ENCODE measurements at regions not wholly inside any gene's neighbourhood (a gene's known extent, or its start where the extent isn't known, plus 50 kb on each side); places are given as distances from the start of the nearest gene placed in this dataset.

GRCh38 chr2:103809941-103810441 is 1043.9 kb upstream of the POU3F3 start:
- Histone ChIP-seq H3K27ac (ENCODE audit: low read depth, low read length) (no peak overlapping the region), H3K4me1 (ENCODE audit: insufficient read depth, low read length) (peaks cover 25% of the 10 kb centered on the region), H3K9ac (ENCODE audit: low read depth, low read length) (no peak overlapping the region), H3K4me3 (ENCODE audit: low read length) (no peak overlapping the region), H3K36me3 (ENCODE audit: insufficient read depth, low read length) (no peaks in the 10 kb centered on the region), H3K27me3 (ENCODE audit: insufficient read depth, low read length) (no peaks in the 10 kb centered on the region), H3K9me3 (ENCODE audit: insufficient read depth, low read depth, low read length) (no peaks in the 10 kb centered on the region)
- WGBS = 84% methylated on average over 7 of the region's 7 CpGs

GRCh38 chr2:103810875-103811274 is 1043.0 kb upstream of the POU3F3 start:
- no peak overlapping the region for H3K9ac ChIP-seq (ENCODE audit: low read depth, low read length)
- H3K4me1 ChIP-seq (ENCODE audit: insufficient read depth, low read length) = peaks cover 25% of the 10 kb centered on the region
- no peak overlapping the region for H3K27ac ChIP-seq (ENCODE audit: low read depth, low read length)
- H3K36me3 ChIP-seq (ENCODE audit: insufficient read depth, low read length) = no peaks in the 10 kb centered on the region
- no peak overlapping the region for H3K4me3 ChIP-seq (ENCODE audit: low read length)
- no peaks in the 10 kb centered on the region for H3K27me3 ChIP-seq (ENCODE audit: insufficient read depth, low read length)
- no peaks in the 10 kb centered on the region for H3K9me3 ChIP-seq (ENCODE audit: insufficient read depth, low read depth, low read length)
- 68% methylated on average over 2 of the region's 2 CpGs for WGBS

GRCh38 chr2:103814016-103814415 is 1039.9 kb upstream of the POU3F3 start:
- Histone ChIP-seq H3K4me3 (ENCODE audit: low read length) (no peak overlapping the region), H3K27ac (ENCODE audit: low read depth, low read length) (no peak overlapping the region), H3K4me1 (ENCODE audit: insufficient read depth, low read length) (peaks cover 43% of the 10 kb centered on the region), H3K9ac (ENCODE audit: low read depth, low read length) (no peak overlapping the region), H3K36me3 (ENCODE audit: insufficient read depth, low read length) (no peaks in the 10 kb centered on the region), H3K9me3 (ENCODE audit: insufficient read depth, low read depth, low read length) (no peaks in the 10 kb centered on the region), H3K27me3 (ENCODE audit: insufficient read depth, low read length) (no peaks in the 10 kb centered on the region)
- 100% methylated on average over 2 of the region's 3 CpGs for WGBS

GRCh38 chr2:103815731-103816130 is 1038.2 kb upstream of the POU3F3 start:
- Histone ChIP-seq H3K9me3 (ENCODE audit: insufficient read depth, low read depth, low read length) (no peaks in the 10 kb centered on the region), H3K36me3 (ENCODE audit: insufficient read depth, low read length) (no peaks in the 10 kb centered on the region), H3K27ac (ENCODE audit: low read depth, low read length) (no peak overlapping the region), H3K4me3 (ENCODE audit: low read length) (no peak overlapping the region), H3K9ac (ENCODE audit: low read depth, low read length) (no peak overlapping the region), H3K27me3 (ENCODE audit: insufficient read depth, low read length) (no peaks in the 10 kb centered on the region), H3K4me1 (ENCODE audit: insufficient read depth, low read length) (peaks cover 29% of the 10 kb centered on the region)
- WGBS = no CpG with 5 or more reads among the region's 1 CpG

- Histone ChIP-seq H3K27me3 (ENCODE audit: insufficient read depth, low read length) (no peaks in the 10 kb centered on the region), H3K9ac (ENCODE audit: low read depth, low read length) (no peak overlapping the region), H3K27ac (ENCODE audit: low read depth, low read length) (peak overlapping the region; percentile 64; the same call in 1 of the 2 replicates), H3K4me3 (ENCODE audit: low read length) (no peak overlapping the region), H3K9me3 (ENCODE audit: insufficient read depth, low read depth, low read length) (no peaks in the 10 kb centered on the region), H3K36me3 (ENCODE audit: insufficient read depth, low read length) (no peaks in the 10 kb centered on the region), H3K4me1 (ENCODE audit: insufficient read depth, low read length) (peaks cover 22% of the 10 kb centered on the region)
- 95% methylated on average over 3 of the region's 3 CpGs for WGBS
Observed at GRCh38 chr2:103817746-103818145, 1036.2 kb upstream of the POU3F3 start.

- H3K27me3 ChIP-seq (ENCODE audit: insufficient read depth, low read length) = no peaks in the 10 kb centered on the region
- H3K9ac ChIP-seq (ENCODE audit: low read depth, low read length) = no peak overlapping the region
- no peaks in the 10 kb centered on the region for H3K9me3 ChIP-seq (ENCODE audit: insufficient read depth, low read depth, low read length)
- H3K27ac ChIP-seq (ENCODE audit: low read depth, low read length) = peak overlapping the region; percentile 64; the same call in 1 of the 2 replicates
- H3K36me3 ChIP-seq (ENCODE audit: insufficient read depth, low read length) = no peaks in the 10 kb centered on the region
- no peak overlapping the region for H3K4me3 ChIP-seq (ENCODE audit: low read length)
- peaks cover 25% of the 10 kb centered on the region for H3K4me1 ChIP-seq (ENCODE audit: insufficient read depth, low read length)
- 13% methylated on average over 2 of the region's 2 CpGs for WGBS
Observed at GRCh38 chr2:103818176-103818575, 1035.7 kb upstream of the POU3F3 start.

- no peaks in the 10 kb centered on the region for H3K36me3 ChIP-seq (ENCODE audit: insufficient read depth, low read length)
Observed at GRCh38 chr2:103819599-103819998, 1034.3 kb upstream of the POU3F3 start.

GRCh38 chr2:103823847-103824246 is 1030.1 kb upstream of the POU3F3 start:
- Histone ChIP-seq H3K9ac (ENCODE audit: low read depth, low read length) (no peak overlapping the region), H3K36me3 (ENCODE audit: insufficient read depth, low read length) (no peaks in the 10 kb centered on the region), H3K27ac (ENCODE audit: low read depth, low read length) (no peak overlapping the region), H3K27me3 (ENCODE audit: insufficient read depth, low read length) (no peaks in the 10 kb centered on the region), H3K4me1 (ENCODE audit: insufficient read depth, low read length) (peaks cover 11% of the 10 kb centered on the region; the same call in 1 of the 2 replicates), H3K4me3 (ENCODE audit: low read length) (no peak overlapping the region), H3K9me3 (ENCODE audit: insufficient read depth, low read depth, low read length) (no peaks in the 10 kb centered on the region)
- WGBS = 91% methylated on average over 1 of the region's 1 CpG

More at GRCh38 chr2:103819599-103819998, 1034.3 kb upstream of the POU3F3 start:
- 98% methylated on average over 5 of the region's 5 CpGs for WGBS
- Histone ChIP-seq H3K27me3 (ENCODE audit: insufficient read depth, low read length) (no peaks in the 10 kb centered on the region), H3K4me1 (ENCODE audit: insufficient read depth, low read length) (peaks cover 29% of the 10 kb centered on the region), H3K9ac (ENCODE audit: low read depth, low read length) (no peak overlapping the region), H3K9me3 (ENCODE audit: insufficient read depth, low read depth, low read length) (no peaks in the 10 kb centered on the region), H3K27ac (ENCODE audit: low read depth, low read length) (no peak overlapping the region), H3K4me3 (ENCODE audit: low read length) (no peak overlapping the region)

- H3K36me3 ChIP-seq (ENCODE audit: insufficient read depth, low read length) = no peaks in the 10 kb centered on the region
- no peaks in the 10 kb centered on the region for H3K4me1 ChIP-seq (ENCODE audit: insufficient read depth, low read length)
- H3K4me3 ChIP-seq (ENCODE audit: low read length) = no peak overlapping the region
- H3K27me3 ChIP-seq (ENCODE audit: insufficient read depth, low read length) = no peaks in the 10 kb centered on the region
- no peak overlapping the region for H3K27ac ChIP-seq (ENCODE audit: low read depth, low read length)
- H3K9me3 ChIP-seq (ENCODE audit: insufficient read depth, low read depth, low read length) = no peaks in the 10 kb centered on the region; the same call in 1 of the 2 replicates
- 100% methylated on average over 2 of the region's 2 CpGs for WGBS
- no peak overlapping the region for H3K9ac ChIP-seq (ENCODE audit: low read depth, low read length)
Observed at GRCh38 chr2:103847276-103847675, 1006.6 kb upstream of the POU3F3 start.

- no peak overlapping the region for H3K27ac ChIP-seq (ENCODE audit: low read depth, low read length)
- H3K4me1 ChIP-seq (ENCODE audit: insufficient read depth, low read length) = no peaks in the 10 kb centered on the region
- 83% methylated on average over 2 of the region's 2 CpGs for WGBS
- H3K27me3 ChIP-seq (ENCODE audit: insufficient read depth, low read length) = no peaks in the 10 kb centered on the region
- no peak overlapping the region for H3K4me3 ChIP-seq (ENCODE audit: low read length)
- H3K9me3 ChIP-seq (ENCODE audit: insufficient read depth, low read depth, low read length) = no peaks in the 10 kb centered on the region
- H3K36me3 ChIP-seq (ENCODE audit: insufficient read depth, low read length) = no peaks in the 10 kb centered on the region
- H3K9ac ChIP-seq (ENCODE audit: low read depth, low read length) = no peak overlapping the region
Observed at GRCh38 chr2:103859238-103859637, 994.7 kb upstream of the POU3F3 start.

- Histone ChIP-seq H3K27me3 (ENCODE audit: insufficient read depth, low read length) (no peaks in the 10 kb centered on the region), H3K36me3 (ENCODE audit: insufficient read depth, low read length) (no peaks in the 10 kb centered on the region), H3K4me3 (ENCODE audit: low read length) (no peak overlapping the region), H3K9me3 (ENCODE audit: insufficient read depth, low read depth, low read length) (no peaks in the 10 kb centered on the region), H3K27ac (ENCODE audit: low read depth, low read length) (no peak overlapping the region), H3K9ac (ENCODE audit: low read depth, low read length) (no peak overlapping the region), H3K4me1 (ENCODE audit: insufficient read depth, low read length) (no peaks in the 10 kb centered on the region)
- WGBS = 97% methylated on average over 2 of the region's 2 CpGs
Observed at GRCh38 chr2:103860016-103860415, 993.9 kb upstream of the POU3F3 start.

GRCh38 chr2:103868396-103868795 is 985.5 kb upstream of the POU3F3 start:
- Histone ChIP-seq H3K36me3 (ENCODE audit: insufficient read depth, low read length) (no peaks in the 10 kb centered on the region), H3K9ac (ENCODE audit: low read depth, low read length) (no peak overlapping the region), H3K4me1 (ENCODE audit: insufficient read depth, low read length) (peaks cover 3% of the 10 kb centered on the region; the same call in 1 of the 2 replicates), H3K9me3 (ENCODE audit: insufficient read depth, low read depth, low read length) (no peaks in the 10 kb centered on the region), H3K4me3 (ENCODE audit: low read length) (no peak overlapping the region), H3K27me3 (ENCODE audit: insufficient read depth, low read length) (no peaks in the 10 kb centered on the region), H3K27ac (ENCODE audit: low read depth, low read length) (no peak overlapping the region)
- WGBS = 100% methylated on average over 2 of the region's 2 CpGs
